Heart right ventricle (tissue), 16 donors: ENCODE measurements at regions not wholly inside any gene's neighbourhood (a gene's known extent, or its start where the extent isn't known, plus 50 kb on each side); places are given as distances from the start of the nearest gene placed in this dataset.

ENCODE experiments used
- ATAC-seq, 8 donors: fragments of 200-7000 bp; cut with Tn5 transposase; one replicate each; pipeline ENCODE4 v1.9.1; 2020; ENCODE audit warnings: mild to moderate bottlenecking in 8 of 8, moderate library complexity in 8 of 8, moderate number of reproducible peaks in 1 of 8
- DNase-seq, 2 donors: peaks; one replicate each; pipeline ENCODE4 v3.0.0-alpha.2; 2020
- H3K27ac ChIP-seq, 10 donors: fragments of 200-600 bp; sonication (generic) in 2 of 10; one replicate each; pipeline versions ENCODE4 v1.5.0 to v1.8.0; 2020 to 2022; ENCODE audit warnings: mild to moderate bottlenecking in 3 of 10
- H3K27me3 ChIP-seq, 7 donors: fragments of 200-600 bp; one replicate each; pipeline ENCODE4 v1.8.0; 2021 to 2022; ENCODE audit warnings: mild to moderate bottlenecking in 2 of 7
- H3K36me3 ChIP-seq, 9 donors: fragments of 200-600 bp; sonication (generic) in 1 of 9; one replicate each; pipeline versions ENCODE4 v1.5.0 to v1.8.0; 2020 to 2022; ENCODE audit warnings: mild to moderate bottlenecking in 2 of 9
- H3K4me1 ChIP-seq, 9 donors: fragments of 200-600 bp; sonication (generic) in 1 of 9; one replicate each; pipeline versions ENCODE4 v1.5.0 to v1.8.0; 2020 to 2022; ENCODE audit warnings: mild to moderate bottlenecking in 4 of 9
- H3K4me3 ChIP-seq, 10 donors: fragments of 200-600 bp; sonication (generic) in 2 of 10; one replicate each; pipeline versions ENCODE4 v1.5.0 to v1.8.0; 2020 to 2022; ENCODE audit warnings: mild to moderate bottlenecking in 7 of 10, moderate library complexity in 2 of 10
- H3K9me3 ChIP-seq, 11 donors: fragments of 200-600 bp in 10 of 11; sonication (generic) in 2 of 11; one replicate each; pipeline versions ENCODE4 v1.5.0 to v1.8.0; 2013 to 2022; ENCODE audit warnings: mild to moderate bottlenecking in 2 of 11, control low read depth in 1 of 11, moderate library complexity in 1 of 11
- WGBS, 2 donors: extraction: QIAGEN DNeasy Blood & Tissue Kit; methylation state at CpG; one replicate each; pipeline ENCODE4 v1.1.7; 2013; ENCODE audit warnings: inconsistent platforms in 1 of 2; 5-methylcytosine and 5-hydroxymethylcytosine counted together
- intact Hi-C, 10 donors: fragments of 100-400 bp; cut with DNase I; formaldehyde crosslinking; loops; one replicate each; pipeline versions ENCODE4 v1.11.1 to v1.14.2; 2022
- TF ChIP-seq, protein P1 (sequence below), 9 donors: fragments of 200-600 bp; sonication (generic) in 2 of 9; IDR thresholded peaks; one replicate each; pipeline versions ENCODE4 v1.5.0 to v1.8.0; 2021 to 2022; ENCODE audit warnings: antibody characterized with exemption in 9 of 9, mild to moderate bottlenecking in 5 of 9, moderate library complexity in 1 of 9
- donor health status: Arrhythmogenic right ventricular cardiomyopathy.
- donor health status: ischemic (EF 13 %, LVEDD 7.1; RV severe dilation, severe dysfunction).
- donor health status: healthy with polysubstance abuse.
- donor health status: DM: no; HTN: yes; CAD: no.
- donor health status: DM: no; HTN: no; CAD: no.
- donor health status: ischemic (EF 25% LVEDD 6.9; RV normal size, moderate dysfunction).
- donor health status: ischemic (EF 25% LVEDD 5.7; RV mildly dilated, moderate dysfunction).
- donor health status: healthy.
- donor health status: DM: yes; HTN: yes; CAD: no.
- donor health status: Ischemic cardiomyopathy.
- donor health status: ischemic (EF 35%, LVEDD 5.7; RV mildly dilated, moderate dysfunction).
- donor health status: nonischemic (EF 11% LVEDD 7.7; RV severe dilation, severe dysfunction).
- donor health status: DM: yes; HTN: yes; CAD: no.
- donor health status: PGD.
- donor health status: ischemic (EF 29% LVEDD 5.4; RV normal size, mild dysfunction).
- donor health status: nonischemic (EF 23%, LVEDD 6.1; RV moderate dilation, normal function).

DNA sequence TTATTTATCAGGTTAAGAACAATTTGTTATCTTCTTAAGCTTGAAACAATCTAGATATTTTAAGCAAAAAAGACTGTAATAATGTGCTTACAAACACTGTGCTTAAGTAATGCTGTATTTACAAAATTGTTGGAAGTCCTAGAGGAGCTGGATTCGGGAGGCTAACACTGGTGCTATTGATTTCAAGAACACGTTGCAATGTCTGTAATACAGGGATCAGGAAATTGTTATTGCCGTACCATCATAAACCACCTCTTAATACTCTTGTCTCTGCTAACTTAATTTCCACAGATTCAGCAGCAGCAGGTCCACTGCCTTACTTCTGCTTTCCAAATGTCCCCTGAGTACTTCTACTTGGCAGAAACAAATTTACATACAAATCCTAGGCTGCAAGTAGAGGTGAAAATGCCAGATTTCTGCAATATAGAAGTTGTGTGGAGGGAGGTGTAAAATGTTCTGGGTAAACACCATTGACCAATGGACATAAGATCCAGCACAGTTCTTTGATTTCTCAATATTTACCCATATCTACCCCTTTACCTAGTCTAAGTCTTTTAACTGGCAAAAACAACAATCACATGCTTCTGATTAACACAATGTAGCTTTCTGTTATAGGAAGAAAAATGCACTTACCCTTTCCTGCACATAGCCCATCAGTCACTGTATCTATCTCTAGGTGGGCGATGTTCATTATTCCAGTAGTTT is 663.4 kb downstream of the TMTC2 start:
- H3K4me1 ChIP-seq: no peaks in the 10 kb centered on the region
- ATAC-seq (no peak), DNase-seq (no peak)
- intact Hi-C loops: no loop called here
- no peak overlapping the region for H3K27ac ChIP-seq
- TF ChIP-seq, protein P1, sequence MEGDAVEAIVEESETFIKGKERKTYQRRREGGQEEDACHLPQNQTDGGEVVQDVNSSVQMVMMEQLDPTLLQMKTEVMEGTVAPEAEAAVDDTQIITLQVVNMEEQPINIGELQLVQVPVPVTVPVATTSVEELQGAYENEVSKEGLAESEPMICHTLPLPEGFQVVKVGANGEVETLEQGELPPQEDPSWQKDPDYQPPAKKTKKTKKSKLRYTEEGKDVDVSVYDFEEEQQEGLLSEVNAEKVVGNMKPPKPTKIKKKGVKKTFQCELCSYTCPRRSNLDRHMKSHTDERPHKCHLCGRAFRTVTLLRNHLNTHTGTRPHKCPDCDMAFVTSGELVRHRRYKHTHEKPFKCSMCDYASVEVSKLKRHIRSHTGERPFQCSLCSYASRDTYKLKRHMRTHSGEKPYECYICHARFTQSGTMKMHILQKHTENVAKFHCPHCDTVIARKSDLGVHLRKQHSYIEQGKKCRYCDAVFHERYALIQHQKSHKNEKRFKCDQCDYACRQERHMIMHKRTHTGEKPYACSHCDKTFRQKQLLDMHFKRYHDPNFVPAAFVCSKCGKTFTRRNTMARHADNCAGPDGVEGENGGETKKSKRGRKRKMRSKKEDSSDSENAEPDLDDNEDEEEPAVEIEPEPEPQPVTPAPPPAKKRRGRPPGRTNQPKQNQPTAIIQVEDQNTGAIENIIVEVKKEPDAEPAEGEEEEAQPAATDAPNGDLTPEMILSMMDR (IDR thresholded peaks at IDR 0.05): no peak
- no peaks in the 10 kb centered on the region for H3K9me3 ChIP-seq
- WGBS, 2 donors: 84 to 90% methylated on average over 4 of the region's 4 CpGs
- no peaks in the 10 kb centered on the region for H3K36me3 ChIP-seq
- no peaks in the 10 kb centered on the region for H3K27me3 ChIP-seq
- no peak overlapping the region for H3K4me3 ChIP-seq

DNA sequence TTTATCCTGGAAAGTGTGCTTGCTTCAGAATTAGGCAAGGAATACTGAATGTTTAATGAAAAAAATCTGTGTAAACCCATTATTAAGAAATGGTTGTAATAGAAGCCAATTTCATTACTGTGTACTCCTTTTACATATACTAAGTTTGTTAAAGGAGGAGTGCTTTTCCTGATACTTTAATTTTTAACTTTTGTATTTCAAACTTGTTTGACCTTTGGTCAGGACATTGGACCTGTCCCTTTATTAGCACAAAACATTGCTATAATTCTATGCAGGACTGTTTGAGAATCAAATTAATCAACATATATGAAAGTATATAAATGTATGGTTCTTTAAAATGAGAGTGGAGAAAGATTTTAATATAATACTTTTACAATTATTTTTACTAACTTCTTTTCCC is 659.6 kb downstream of the TMTC2 start:
- no peaks in the 10 kb centered on the region for H3K36me3 ChIP-seq
- H3K4me3 ChIP-seq: no peak overlapping the region
- ATAC-seq (no peak), DNase-seq (no peak)
- no peak overlapping the region for H3K27ac ChIP-seq
- no peaks in the 10 kb centered on the region for H3K4me1 ChIP-seq
- TF ChIP-seq, protein P1 (IDR thresholded peaks at IDR 0.05): no peak
- H3K9me3 ChIP-seq: peaks cover 0 to 6% (median 0%) of the 10 kb centered on the region in 11 donors
- intact Hi-C loops: no loop called here
- no peaks in the 10 kb centered on the region for H3K27me3 ChIP-seq

DNA sequence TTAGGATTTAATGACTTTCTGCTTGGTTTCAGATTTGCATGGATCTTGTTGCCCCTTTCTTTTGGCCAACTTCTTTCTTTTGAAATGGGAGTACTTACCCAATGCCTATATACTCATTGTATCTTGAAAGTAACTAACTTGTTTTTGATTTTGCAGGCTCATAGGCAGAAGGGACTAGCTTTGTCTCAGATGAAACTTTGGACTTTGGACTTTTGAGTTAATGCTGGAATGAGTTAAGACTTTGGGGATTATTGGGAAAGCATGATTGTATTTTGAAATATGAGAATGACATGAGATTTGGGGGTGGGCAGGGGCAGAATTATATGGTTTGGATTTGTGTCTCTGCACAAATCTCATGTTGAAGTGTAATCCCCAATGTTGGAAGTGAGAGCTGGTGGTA is 657.1 kb downstream of the TMTC2 start:
- no peak for ATAC-seq
- no peak for DNase-seq
- no peaks in the 10 kb centered on the region for H3K4me1 ChIP-seq
- no peak overlapping the region for H3K27ac ChIP-seq
- H3K4me3 ChIP-seq: no peak overlapping the region
- intact Hi-C loops: no loop called here
- no peaks in the 10 kb centered on the region for H3K36me3 ChIP-seq
- no peaks in the 10 kb centered on the region for H3K27me3 ChIP-seq
- TF ChIP-seq, protein P1 (IDR thresholded peaks at IDR 0.05): no peak
- H3K9me3 ChIP-seq: peaks cover 0 to 6% (median 0%) of the 10 kb centered on the region in 11 donors

DNA sequence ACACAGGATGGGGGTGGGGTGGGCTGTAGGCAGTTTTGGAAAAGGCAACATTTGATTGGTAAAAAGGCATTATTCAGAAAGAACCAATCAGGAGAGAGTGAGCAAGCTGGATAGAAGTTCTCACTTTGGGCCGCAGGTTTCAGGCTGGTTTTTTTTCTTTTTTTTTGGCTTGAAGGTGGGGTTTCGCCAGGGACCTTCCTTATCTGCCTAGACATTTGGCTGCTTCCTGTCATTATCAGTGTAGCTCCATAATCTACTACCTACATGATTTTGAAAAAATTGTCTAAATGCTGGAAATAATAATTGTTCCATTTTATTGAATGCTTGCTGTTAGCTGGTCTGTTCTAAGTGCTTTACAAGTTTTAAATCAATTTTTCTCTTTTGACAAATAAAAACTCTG is 649.0 kb downstream of the TMTC2 start:
- H3K9me3 ChIP-seq: no peaks in the 10 kb centered on the region
- DNase-seq: no peak
- no peak overlapping the region for H3K27ac ChIP-seq
- no peaks in the 10 kb centered on the region for H3K4me1 ChIP-seq
- H3K4me3 ChIP-seq: no peak overlapping the region
- TF ChIP-seq, protein P1 (IDR thresholded peaks at IDR 0.05): no peak
- intact Hi-C loops: no loop called here
- no peak for ATAC-seq
- H3K27me3 ChIP-seq: no peaks in the 10 kb centered on the region
- no peaks in the 10 kb centered on the region for H3K36me3 ChIP-seq
- 74 to 86% methylated on average over 2 of the region's 2 CpGs for WGBS, 2 donors
